HG03135 (cell line): ENCODE measurements at regions not wholly inside any gene's neighbourhood (a gene's known extent, or its start where the extent isn't known, plus 50 kb on each side); places are given as distances from the start of the nearest gene placed in this dataset.

ENCODE experiments used
- ATAC-seq: cut with Tn5 transposase; IDR thresholded peaks from one replicate; pipeline ENCODE4 v1.9.1; 2021; ENCODE audit warnings: mild to moderate bottlenecking, moderate library complexity; ENCODE audit not compliant: unreplicated experiment

DNA sequence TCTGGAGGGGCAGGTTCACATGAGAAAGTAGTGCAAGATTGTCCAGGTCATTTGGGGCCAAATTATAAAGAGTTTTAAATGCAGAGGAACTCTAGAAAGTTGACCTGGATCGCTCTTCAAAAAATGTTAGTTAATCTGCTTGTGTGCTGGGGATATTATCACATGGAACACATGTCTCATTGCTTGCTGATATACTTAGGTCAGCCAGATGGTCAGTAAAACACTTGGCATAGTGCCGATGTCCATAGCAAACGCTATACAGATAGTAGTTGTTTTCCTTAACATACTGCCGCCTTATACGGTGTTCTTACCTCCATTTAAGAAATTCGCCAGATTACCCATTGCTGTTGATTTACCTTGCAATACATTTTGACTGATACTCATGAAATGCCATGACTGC lies 103.4 kb upstream of the CWC22 start:
- no peak for ATAC-seq

- no peak for ATAC-seq
Observed at GRCh38 chr2:180101846-180102245, 94.7 kb upstream of the CWC22 start.

DNA sequence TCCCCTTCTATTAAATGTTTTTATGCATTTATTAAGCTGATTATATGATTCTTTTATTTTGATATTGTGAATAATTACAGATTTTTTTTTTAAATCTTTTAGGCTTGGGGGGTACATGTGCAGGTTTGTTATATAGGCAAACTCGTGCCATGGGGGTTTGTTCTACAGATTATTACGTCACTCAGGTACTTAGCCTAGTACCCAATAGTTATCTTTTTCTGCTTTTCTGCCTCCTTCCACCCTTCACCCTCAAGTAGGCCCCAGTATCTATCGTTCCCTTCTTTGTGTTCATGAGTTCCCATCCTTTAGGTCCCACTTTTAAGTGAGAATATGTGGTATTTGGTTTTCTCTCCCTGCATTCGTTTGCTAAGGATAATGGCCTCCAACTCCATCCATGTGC lies 92.2 kb upstream of the CWC22 start:
- ATAC-seq: no peak

DNA sequence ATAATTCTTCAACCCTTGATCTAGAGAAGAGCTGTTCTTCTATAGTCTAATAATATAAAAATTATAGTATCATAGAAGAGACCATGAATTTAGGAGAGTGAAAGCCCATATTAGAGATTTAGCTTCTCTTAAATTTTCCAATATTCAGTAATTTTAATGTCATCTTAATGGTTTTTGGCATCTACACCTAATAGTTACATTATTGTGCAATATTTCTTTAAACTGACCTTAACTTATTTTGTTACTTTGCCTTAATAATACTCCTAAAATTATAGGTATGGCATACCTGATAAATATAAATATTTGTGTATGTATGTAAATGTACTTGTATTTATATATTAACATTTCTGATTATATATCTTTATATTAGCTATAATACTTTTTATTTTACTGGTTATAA lies 78.0 kb upstream of the CWC22 start:
- ATAC-seq: no peak

DNA sequence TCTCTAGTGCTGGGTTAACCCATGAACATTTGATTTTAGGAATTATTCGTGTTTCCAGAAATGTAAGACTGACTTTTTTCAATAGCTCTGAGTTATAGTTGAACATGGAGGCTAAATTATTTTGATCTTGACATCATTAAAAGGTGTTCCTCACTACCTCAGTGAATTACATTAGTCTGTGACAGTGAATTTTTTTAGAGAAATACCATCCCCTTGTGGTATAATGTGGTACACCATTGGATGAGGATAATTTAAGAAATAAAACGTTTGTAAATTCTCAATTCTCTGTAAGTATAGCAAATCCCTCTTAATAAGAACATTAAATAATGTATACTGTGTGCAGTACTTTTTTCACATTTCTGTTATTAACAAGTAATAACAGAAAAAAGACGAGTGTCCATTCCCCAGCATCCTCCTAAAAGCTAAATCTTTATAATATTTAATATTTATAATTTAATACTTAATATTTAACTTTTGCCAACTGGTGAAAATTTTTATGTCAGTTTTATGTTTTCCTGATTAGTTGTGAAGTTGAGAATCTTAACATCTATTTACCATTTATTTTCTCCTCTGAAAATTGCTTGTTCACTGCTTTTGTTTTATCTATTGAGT lies 70.3 kb upstream of the CWC22 start:
- ATAC-seq: no peak

DNA sequence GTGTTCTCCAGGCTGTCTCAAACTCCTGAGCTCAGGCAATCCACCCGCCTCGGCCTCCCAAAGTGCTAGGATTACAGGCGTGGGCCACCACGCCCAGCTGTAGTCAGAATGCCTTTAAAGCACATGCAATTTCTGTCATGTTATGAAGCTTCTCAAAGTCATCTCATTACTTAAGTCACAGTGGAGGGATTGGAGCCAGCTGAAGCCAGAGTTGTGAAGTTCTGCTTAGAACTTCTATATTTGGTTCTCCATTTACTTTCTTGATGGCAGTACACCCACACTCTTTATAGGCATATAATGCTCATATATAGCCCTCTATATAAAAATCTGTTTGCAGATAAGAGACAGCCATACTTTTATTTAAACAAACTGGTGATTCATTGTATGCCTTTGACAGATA lies 68.8 kb upstream of the CWC22 start:
- ATAC-seq: no peak

DNA sequence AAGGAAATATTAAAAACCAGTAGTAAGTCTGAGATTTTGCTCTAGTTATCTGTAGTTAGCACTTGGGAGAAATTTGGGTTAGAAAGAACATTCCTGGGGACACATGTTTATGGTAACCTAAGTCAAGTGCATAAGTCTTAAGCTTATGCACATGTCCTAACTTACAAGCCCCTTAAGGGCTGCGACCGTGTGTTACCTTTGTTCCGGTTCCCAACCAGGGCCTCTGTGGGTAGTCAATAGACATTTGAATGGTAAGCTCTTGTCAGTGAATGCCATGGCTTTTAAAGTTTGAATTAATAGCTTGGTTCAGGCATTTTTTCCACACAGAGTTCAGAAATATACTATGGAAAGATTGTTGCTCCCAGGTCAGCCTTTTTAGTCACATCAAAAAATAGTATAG lies 64.7 kb upstream of the CWC22 start:
- no peak for ATAC-seq

- no peak for ATAC-seq
Observed at GRCh38 chr2:180063494-180064092, 56.5 kb upstream of the CWC22 start.

DNA sequence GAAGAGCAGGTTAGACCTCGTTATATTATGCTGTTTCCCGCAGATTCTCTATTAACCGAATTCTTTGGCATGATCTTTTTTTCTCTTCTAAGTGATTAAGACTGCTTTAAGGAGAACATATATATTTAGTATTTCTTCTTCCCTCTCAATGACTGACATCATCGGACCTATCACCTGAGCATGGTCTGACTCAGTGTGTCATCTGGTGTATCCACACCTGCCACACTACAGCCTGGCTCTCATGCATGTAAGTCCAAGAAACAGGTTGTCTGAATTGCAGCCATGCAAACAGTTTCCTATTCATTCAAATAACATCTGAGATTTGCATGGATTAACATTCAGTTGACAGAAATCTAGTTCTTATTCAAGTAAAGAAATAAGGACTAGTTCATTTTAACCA lies 55.1 kb upstream of the CWC22 start:
- no peak for ATAC-seq

GRCh38 chr2:180061546-180061945 lies 54.4 kb upstream of the CWC22 start:
- ATAC-seq: no peak

DNA sequence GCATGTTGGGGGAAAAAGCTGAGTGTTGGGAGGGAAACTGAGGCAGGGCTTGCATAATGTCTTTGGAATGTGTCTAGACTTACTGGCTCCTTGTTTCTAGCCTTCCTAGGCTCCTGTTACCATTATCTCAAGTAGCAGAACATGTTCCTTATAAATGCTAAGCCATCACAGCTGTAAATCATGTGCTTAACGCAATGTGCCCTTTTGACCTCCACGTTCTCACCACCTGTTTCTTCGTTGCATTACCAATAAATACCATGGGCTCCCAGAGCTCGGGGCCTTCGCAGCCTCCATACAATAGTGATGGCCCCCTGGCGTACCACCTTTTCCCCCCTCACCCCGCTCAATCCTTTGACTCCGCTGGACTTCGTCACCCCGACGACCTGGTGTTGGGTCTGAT lies 54.0 kb upstream of the CWC22 start:
- ATAC-seq: no peak

DNA sequence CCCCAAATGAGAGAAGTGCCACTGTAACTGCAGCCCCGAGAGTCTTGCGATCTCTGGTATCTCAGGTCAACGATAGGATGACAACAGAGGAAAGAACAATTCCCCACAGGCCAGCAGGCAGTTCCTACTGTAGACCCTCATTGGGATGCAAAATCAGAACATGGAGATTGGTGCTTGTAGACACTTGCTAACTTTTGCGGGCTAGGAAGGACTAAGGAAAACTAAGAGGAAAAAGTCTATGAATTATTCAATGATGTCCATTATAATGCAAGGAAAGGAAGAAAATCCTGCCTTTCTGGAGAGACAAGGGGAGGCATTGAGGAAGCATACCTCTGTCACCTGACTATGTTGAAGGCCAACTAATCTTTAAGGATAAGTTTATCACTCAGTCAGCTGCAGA lies 51.9 kb upstream of the CWC22 start:
- ATAC-seq: no peak

DNA sequence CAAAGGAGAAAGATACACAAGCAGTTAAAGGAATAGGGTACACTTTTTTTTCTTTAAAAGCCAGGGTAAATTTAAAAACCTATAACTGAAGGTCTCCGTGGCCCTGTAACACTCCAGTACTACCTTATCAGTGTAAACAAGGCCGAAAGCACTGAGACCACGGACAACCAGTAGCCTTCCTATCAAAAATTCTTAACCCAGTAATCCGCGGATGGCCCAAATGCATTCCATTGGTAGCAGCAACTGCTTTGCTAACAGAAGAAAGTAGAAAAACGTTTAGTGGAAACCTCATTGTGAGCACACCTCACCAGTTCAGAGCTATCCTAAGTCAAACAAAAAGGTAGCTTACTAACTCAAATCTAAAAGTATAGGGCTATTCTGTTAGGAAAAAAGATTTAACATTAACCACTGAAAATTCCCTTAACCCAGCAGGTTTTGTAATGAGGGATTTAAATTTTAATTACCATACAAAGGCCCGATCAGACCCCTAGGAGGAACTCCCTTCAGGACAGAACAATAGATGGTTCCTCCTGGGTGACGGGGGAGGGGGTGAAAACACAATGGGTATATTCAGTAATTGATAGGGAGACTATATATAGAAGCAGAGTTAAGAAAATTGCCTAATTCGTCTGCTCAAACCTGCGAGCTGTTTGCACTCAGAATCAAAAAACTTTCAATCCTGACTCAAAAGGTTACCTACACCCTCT lies 50.8 kb upstream of the CWC22 start:
- no peak for ATAC-seq
